Fibroblast of the aortic adventitia (primary cell): ENCODE measurements at regions not wholly inside any gene's neighbourhood (a gene's known extent, or its start where the extent isn't known, plus 50 kb on each side); places are given as distances from the start of the nearest gene placed in this dataset.

Source experiments
- DNase-seq: peaks from one replicate; pipeline ENCODE4 v3.0.0-alpha.2; 2010; ENCODE audit warnings: low read depth
- H3K4me3 ChIP-seq: 2 replicates; pipeline ENCODE4 v1.5.1; 2011; ENCODE audit warnings: low read depth, mild to moderate bottlenecking, control low read depth, low read length, moderate library complexity
- CTCF ChIP-seq: IDR thresholded peaks from 2 replicates; pipeline ENCODE4 v1.5.1; 2011; ENCODE audit warnings: mild to moderate bottlenecking, low read length, control low read depth, inconsistent platforms; ENCODE audit not compliant: insufficient read depth

- TF ChIP-seq CTCF, result no peak
- H3K4me3 ChIP-seq, result no peak overlapping the region
- DNase-seq, result peak; percentile 58
Measured at GRCh38 chr10:36254199-36254598, 612.1 kb upstream of the FZD8 start.

- no peak for DNase-seq
- no peak for TF ChIP-seq CTCF
- H3K4me3 ChIP-seq, result no peak overlapping the region
Measured at GRCh38 chr10:36253731-36254130, 611.6 kb upstream of the FZD8 start.

- no peak overlapping the region for H3K4me3 ChIP-seq
Measured at GRCh38 chr10:36251068-36251467, 609.0 kb upstream of the FZD8 start.

GRCh38 chr10:36248304-36248981 is 606.3 kb upstream of the FZD8 start:
- DNase-seq, result peak; percentile 20

More at GRCh38 chr10:36251068-36251467, 609.0 kb upstream of the FZD8 start:
- TF ChIP-seq CTCF, result no peak
- DNase-seq, result no peak

GRCh38 chr10:36247478-36247877 is 605.4 kb upstream of the FZD8 start:
- H3K4me3 ChIP-seq, result no peak overlapping the region
- TF ChIP-seq CTCF, result no peak
- DNase-seq, result no peak

More at GRCh38 chr10:36248304-36248981, 606.3 kb upstream of the FZD8 start:
- no peak for TF ChIP-seq CTCF
- no peak overlapping the region for H3K4me3 ChIP-seq

DNA sequence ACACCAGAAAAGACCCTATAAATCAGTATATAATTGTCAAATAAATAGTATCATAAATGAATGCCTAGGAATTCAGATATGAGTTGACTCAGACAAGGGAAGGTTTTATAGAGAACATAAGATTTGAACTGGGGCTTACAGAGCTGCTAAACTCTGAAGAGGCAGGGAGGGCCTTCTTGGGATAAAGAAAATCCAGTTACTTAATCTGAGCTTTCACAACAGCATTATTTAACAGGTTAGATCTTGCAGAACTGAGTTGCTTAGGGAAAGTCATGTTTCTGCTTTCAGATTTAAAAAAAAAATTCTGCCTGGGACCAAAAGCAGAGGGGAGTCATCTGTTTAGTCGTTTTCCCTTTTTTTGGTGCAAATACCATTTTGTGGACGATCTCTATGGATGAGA is 594.8 kb upstream of the FZD8 start:
- TF ChIP-seq CTCF, result no peak
- no peak overlapping the region for H3K4me3 ChIP-seq
- no peak for DNase-seq

GRCh38 chr10:36236341-36236740 is 594.2 kb upstream of the FZD8 start:
- H3K4me3 ChIP-seq, result no peak overlapping the region
- DNase-seq, result no peak
- TF ChIP-seq CTCF, result no peak
